HL-60 (cell line): ENCODE measurements at regions not wholly inside any gene's neighbourhood (a gene's known extent, or its start where the extent isn't known, plus 50 kb on each side); places are given as distances from the start of the nearest gene placed in this dataset.

Experiments used
- POLR2AphosphoS5 ChIP-seq: IDR thresholded peaks from 2 replicates; pipeline ENCODE4 v1.6.1; 2012; ENCODE audit warnings: low read depth
- SPI1 ChIP-seq: IDR thresholded peaks from 2 replicates; pipeline ENCODE4 v1.6.1; 2012; ENCODE audit warnings: low read depth, mild to moderate bottlenecking, borderline replicate concordance
- TF ChIP-seq, protein P1 (sequence below): IDR thresholded peaks from one replicate; pipeline ENCODE4 v1.5.1; 2011; ENCODE audit warnings: low read length, control low read depth, inconsistent platforms; ENCODE audit not compliant: insufficient read depth

DNA sequence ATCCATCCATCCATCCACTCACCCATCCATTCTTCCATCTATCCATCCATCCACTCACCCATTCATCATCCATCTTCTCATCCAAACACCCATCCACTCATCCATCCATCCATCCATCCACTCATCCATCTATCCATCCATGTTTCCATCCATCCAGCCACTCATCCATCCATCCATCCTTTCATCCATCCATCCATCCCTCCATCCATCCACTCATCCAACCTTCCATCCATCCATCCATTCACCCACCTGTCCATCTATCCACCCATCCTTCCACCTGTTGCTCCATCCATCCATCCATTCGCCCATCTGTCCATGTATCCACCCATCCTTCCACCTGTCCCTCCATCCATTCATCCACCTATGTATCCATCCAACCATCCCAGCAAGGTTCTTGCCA, 378.4 kb upstream of the PFKP start:
- TF ChIP-seq, protein P1, sequence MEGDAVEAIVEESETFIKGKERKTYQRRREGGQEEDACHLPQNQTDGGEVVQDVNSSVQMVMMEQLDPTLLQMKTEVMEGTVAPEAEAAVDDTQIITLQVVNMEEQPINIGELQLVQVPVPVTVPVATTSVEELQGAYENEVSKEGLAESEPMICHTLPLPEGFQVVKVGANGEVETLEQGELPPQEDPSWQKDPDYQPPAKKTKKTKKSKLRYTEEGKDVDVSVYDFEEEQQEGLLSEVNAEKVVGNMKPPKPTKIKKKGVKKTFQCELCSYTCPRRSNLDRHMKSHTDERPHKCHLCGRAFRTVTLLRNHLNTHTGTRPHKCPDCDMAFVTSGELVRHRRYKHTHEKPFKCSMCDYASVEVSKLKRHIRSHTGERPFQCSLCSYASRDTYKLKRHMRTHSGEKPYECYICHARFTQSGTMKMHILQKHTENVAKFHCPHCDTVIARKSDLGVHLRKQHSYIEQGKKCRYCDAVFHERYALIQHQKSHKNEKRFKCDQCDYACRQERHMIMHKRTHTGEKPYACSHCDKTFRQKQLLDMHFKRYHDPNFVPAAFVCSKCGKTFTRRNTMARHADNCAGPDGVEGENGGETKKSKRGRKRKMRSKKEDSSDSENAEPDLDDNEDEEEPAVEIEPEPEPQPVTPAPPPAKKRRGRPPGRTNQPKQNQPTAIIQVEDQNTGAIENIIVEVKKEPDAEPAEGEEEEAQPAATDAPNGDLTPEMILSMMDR = no peak
- TF ChIP-seq POLR2AphosphoS5 = no peak
- no peak for TF ChIP-seq SPI1
